ENCODE measurements at regions not wholly inside any gene's neighbourhood (a gene's known extent, or its start where the extent isn't known, plus 50 kb on each side); places are given as distances from the start of the nearest gene placed in this dataset.
"Not testable (repeated sequence)": the region's sequence is repeated elsewhere in the genome, so short reads cannot be mapped to it uniquely, and the experiment has no call there.

DNA sequence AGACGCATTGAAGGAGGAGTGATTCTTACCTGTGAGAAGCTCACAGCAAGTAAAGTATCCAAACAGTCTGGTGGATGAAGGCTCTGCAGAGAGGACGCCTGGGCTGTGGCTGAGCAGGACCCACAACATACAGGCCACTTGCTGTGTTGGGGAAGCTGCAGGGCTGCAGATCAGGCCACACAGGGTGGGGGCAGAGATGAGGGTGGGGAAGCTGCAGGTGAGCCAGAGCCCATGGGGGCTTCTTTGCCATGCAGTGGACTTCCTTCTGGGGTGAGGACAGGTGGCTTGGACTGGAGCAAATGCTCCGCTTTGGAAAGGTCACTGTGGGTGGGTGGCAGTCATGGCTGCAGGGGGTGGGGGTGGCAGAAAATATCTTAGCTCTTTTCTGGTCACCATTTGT is 214.8 kb downstream of the GLRX3 start:
- DNase-seq (ENCODE audit: low read depth in 2 of 2): no peak

DNA sequence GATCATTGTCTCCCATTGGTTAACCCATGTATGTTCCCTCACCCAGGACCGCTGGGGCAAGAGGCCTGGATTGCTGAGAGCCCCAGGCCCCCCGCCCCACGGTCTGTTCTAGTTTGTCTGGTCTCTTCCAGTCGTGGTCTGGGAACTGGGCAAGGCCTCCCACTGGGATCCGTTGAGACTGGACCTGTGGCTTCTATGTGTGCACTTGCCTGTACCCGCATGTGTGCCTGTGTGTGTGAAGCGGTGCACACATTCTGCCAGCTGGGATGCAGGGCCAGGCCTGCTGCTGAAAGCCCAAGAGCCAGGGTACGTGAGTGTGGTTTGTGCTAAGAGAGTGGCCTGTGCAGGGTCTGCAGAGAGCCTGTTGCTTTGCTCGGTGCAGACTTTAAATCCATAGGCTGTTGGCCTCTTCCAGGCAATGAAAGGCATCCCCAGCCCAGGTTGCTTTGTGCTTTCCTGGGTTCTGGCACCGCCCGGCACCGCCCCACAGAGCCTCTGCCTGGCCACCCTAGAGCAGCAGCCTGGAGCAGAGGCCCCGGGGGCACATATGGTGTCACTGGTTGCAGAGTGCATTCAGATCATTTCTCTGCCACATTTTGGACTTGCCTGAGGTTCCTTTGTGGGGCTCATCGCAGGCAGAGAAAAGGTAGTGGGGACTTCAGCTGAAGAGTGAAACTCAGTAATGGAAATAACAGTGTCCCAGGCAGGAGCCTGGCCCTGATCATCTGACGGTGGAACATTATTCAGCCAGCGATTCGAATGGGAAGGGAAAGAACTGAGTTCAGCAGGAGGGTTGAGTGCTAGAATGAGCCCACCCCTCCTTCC is 215.5 kb downstream of the GLRX3 start:
- no peak for DNase-seq (ENCODE audit: low read depth in 2 of 2)

DNA sequence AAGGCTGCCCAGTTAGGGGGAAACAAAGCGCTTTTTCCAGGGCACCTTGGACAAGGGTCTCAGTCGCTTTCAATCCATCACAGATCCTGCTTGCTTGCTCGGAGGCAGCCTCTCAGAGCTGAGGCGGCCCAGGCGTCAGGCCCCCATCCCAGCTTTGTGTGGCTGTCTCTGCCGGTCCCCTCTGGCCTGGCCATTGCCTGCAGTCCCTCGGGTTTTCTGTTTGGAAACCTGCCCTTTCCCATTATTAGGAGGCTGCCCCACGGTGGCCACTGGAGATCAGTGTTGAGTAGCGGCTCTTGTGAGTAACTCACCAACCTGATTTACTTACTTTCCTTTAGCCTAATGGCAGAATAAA is 216.1 kb downstream of the GLRX3 start:
- no peak for DNase-seq (ENCODE audit: low read depth in 2 of 2)

DNA sequence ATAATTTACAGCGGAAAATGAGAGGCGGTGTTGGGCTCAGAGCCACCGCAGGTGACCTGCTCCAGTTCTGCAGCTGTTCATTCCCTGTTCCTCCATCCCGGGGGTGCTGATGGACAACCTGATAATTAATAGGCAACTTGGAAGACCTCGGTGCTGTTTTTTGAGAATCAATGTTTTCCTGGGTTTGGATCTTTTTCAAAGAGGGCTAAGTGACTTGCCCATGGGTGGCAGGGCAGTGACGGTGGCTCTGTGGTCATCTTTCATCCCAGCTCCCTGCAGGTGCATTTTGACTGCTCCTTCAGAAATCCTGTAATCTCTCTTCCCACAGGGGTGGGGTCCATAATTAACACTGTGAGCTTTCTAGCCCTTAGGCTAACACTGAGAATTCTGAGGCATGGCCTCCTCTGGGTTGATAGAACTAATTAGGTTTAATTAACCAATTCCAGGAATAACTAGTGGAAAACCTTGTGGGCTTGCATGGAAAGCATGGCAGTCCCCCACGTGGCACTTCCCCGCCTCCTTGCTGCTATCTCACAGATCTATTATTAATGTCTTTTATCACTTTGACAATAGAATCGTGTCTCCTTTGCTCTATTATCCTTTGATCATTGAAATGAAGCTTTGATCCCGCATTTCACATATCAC is 217.9 kb downstream of the GLRX3 start:
- no peak for DNase-seq (ENCODE audit: low read depth in 2 of 2)

DNA sequence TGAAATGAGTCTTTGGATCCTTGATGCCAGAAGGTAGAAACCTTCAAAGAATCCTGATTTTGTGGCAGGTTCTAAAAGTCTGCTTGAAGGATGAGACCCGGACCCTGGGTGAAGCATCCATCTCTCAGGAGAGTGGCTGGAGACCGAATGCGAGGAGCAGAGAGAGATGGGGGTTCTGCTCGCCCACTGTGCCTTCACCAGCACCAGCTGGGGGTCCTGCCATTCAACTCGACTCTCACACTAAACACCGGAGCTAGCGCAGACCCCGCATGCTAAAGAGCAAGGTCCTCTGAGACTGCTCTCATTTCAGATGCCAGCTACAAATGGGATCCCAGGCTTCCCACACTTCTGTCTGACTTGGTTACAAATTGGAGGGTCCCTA is 218.4 kb downstream of the GLRX3 start:
- DNase-seq (ENCODE audit: low read depth in 2 of 2): no peak

DNA sequence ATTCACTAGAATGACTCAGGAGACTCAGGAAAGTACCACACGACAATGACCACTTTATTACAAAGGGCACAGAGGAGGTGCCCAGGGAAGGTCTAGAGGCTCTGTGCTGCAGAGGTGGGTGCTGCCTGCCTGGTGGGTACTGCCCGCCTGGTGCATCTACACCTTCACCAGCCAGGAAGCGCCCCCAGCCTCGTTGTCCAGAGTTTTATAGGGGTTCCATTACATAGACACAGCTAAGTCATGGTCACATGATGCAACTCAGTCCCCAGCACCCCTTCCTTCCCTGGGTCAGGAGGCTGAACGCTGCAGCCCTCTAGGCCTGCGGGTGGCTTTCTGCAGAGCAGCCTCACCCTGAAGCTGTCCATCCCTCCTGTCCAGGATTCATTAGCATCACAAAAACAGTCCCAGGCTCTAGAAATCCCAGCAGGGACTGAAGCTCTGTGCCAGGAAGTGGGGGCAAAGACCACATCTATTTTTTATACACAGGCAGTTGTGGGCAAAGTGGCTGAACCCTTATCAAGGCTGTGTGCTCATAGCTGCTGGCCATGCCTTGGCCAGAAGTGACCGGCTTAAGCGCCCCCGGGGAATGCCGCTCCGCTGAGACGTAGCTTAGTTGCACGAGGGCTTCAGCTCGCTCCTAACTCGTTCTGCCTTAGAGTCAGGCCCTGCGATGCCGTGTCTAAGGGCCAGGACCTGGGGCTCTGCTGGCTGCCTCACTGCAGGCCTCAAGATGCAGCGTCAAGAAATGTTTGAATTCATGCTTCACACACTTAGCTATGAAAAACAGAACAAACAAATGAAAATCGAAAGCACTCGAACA is 219.0 kb downstream of the GLRX3 start:
- DNase-seq (ENCODE audit: low read depth in 2 of 2): no peak

DNA sequence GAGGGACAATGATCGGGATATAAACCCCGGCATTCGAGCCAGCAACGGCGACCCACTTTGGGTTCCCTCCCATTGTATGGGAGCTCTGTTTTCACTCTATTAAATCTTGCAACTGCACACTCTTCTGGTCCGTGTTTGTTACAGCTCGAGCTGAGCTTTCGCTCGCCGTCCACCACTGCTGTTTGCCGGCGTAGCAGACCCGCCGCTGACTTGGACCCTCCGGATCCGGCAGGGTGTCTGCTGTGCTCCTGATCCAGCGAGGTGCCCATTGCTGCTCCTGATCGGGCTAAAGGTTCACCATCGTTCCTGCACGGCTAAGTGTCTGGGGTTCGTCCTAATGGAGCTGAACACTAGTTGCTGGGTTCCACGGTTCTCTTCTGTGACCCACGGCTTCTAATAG is 220.2 kb downstream of the GLRX3 start:
- DNase-seq (ENCODE audit: low read depth in 2 of 2): not testable (repeated sequence)

DNA sequence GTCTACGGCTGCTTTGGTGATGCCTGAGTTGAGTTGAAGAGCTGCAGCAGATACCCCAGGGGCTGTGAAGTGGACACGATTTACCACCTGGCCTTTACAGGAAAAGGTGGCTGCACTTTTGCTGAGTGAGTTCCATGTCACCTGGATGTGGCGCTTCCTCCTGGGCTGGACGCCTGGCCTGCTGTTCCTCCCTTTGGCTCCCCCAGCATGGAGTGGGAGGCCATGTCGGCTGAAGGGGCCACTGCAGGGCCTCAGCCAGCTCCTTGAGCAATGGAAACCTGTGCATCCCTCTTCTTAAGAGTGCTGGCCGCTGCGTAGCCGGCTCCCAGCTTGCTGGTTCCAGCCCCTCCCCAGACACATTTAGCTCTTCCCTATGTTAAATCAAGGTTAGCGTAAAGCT is 221.0 kb downstream of the GLRX3 start:
- no peak for DNase-seq (ENCODE audit: low read depth in 2 of 2)

DNA sequence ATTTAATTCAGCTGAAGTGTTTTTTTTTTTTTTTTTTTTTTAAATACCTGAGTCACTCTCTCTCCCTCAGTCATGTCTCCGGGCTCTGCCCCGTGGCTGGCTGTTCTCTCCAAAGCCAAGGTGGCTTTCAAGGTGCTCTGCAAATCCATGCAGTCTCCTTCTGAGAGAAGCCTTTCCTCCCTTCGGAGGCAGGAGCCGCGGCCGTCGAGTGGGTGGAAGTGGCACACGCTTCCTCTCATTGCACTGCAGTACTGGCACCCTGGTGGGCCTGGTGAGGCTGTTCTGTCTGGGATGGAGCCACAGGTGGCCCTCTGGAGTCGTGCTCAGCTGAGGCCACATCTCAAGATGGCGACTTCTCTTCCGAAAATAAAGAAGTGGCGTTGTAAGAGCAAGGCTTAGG is 221.8 kb downstream of the GLRX3 start:
- DNase-seq (ENCODE audit: low read depth in 2 of 2): no peak

DNA sequence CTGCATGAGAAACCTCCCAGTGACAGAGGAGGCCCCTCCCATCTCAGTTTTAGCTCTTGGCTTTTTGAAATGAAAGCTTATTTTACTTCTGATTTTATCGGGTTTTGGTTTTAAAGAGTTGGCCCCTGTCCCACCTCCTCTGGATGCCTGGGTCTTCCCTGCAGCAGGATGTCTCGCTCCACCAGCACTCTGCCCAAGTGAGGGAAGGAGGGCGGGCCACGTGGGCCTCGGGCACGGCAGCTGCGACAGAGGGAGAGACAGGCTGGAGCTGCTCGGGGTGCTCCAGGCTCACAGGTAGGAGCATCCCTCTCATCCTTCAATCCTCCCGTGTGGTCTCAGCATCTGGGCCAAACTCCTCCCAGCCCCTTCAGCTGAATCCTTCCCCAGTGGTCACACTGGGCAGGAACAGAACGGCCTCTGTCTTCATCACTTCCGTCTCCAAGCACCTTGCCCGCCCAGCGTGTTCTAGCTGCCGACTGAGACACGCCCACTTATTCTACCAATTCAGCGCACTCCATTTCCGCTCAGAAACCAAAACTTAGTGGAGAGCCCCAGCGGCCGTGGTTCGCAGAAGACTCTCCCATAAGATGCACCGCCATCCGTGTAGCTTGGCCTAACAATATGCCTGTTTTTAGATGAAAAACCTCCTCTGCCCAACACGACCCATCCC is 222.9 kb downstream of the GLRX3 start:
- DNase-seq (ENCODE audit: low read depth in 2 of 2): no peak

DNA sequence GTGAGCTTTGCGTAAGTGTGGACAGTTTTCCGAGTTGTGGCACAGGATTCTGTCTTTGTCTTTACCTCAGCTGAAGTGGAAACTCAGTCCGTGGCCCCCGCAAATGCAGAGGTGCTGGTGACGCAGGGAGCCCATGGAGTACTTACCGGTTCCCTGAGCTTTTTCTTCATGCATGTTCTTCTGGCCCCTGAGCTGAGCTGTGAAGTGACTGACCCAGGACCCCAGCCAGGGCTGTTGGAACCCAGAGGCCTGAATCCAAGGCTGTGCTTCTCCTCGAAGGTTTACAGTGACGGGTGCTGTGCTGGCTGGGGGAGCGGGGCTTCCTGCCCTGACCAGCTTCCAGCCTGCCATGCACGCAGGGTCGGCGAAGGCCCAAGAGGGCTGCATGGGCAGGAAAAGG is 223.5 kb downstream of the GLRX3 start:
- DNase-seq (ENCODE audit: low read depth in 2 of 2): no peak

DNA sequence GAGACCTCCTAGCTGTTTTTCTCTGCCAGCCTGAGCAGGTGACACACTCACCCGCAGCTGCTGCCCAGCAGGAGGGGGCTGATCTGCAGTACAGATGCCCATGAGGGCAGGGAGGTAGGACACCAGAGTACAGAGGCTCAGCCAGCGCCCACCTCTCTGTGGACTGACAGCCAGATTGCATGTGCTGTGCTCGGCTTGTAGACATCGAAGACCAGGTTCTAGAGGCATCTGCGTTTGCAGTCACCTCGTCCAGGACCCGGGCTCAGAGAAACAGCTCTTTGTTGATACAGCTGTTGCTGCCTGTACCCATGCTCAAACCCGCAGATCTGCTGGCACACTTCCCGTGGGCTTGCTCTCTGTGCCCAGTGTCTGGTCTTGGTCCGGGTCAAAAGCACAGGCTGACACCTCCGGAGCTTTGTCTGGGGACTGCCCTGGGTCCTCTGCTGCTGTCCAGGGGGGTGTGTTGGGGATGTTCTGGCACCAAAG is 224.7 kb downstream of the GLRX3 start:
- DNase-seq (ENCODE audit: low read depth in 2 of 2): no peak

DNA sequence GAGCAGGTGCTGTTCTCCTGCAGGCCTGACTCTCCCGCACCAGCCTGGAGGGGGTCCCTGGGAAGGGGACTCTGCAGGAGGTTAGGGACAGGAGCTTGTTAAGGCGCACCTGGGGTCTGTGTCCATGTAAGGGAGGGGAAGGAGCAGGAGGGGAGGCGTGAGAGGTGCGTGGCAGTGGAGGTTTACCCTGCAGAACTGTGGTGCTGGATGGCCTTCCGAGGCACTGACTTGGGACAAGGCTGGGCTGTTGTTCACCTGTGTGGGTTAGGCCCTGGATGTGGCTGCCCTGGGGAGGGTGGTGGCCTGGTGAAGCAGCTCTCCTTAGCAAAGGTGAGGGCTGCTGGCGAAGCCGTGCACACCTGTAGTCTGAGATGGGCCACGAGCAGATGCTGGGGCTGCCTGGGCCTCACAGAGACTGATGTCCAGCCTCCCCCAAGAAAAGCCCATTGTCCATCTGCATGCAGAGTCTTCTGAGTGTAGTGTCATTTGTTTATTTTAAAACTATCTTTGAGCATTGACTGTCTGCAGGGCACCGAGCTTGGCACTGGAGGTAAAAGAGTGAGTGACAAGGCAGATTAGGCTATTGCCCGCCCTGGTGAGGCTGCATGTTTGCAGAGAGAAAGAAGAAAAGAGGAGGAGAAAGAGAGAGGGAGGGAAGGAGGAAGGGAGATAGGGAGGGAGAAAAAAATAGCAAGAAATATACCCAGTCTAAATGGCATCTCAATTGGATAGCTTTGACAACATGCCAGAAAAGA is 225.3 kb downstream of the GLRX3 start:
- DNase-seq (ENCODE audit: low read depth in 2 of 2): no peak

DNA sequence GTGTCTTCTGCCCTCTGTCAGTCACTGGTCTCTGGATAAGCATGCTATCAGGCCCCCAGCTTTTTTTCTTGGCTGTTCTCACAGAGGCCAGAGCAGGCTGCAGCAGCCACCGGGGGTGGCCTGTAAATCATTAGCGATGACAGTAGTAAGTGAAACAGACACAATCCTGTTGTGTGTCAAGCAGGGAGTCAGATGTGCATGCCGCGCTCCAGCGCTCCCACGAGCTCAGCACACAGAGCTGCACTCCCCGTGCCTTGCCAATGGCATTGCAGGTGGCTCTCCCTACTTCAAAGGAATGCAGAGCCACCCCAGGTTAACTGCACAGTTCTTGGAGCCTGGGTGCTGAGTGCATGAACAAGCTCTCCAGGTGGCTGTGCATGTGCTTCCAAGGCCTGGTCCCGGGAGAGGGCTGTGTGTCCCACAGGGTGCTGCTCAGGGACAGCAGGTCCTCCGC is 226.1 kb downstream of the GLRX3 start:
- DNase-seq (ENCODE audit: low read depth in 2 of 2): no peak

DNA sequence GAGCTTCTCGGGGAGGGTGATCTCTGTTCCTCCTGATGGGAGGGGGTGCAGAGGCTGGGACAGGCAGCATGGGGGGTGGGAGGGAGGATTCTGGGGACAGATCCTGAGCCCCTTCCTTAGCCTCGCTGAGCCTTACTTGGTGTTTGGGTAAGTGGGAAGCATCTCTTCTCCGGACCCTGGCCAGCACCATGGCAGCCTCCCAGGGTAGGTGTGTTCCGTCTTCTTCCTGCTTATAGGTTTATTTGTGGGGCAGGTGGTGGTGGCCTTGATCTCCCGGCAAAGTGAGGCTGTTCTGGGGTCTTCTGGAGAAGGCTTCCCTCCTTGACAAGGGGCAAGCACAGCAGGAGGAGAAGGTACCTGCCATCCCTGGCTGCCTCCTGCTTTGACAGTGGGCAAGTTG is 226.9 kb downstream of the GLRX3 start:
- no peak for DNase-seq (ENCODE audit: low read depth in 2 of 2)

DNA sequence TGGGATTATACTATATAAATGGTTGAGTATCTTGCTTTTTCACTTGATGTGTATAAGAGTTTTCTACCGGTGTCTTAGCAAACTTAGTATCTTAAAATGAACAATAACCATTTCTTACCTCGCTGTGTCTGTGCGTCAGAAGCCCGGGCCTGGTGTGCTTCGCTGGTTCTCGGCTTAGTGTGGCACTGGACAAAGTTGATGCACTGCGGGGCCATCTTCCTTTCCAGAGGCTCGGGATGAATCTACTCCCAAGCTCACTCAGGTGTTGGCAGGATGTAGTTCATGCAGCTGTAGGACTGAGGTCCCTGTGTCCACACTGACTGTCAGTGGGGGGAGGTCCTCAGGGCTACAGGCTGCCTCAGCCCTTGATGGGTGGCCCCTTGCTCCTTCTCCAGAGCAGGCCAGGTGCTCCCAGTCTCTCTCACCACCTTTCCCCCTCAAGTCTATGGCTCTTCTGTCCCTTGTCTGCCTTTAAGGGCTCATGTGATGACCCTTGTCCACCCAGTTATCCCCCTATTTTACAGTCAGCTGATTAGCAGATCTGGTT is 227.8 kb downstream of the GLRX3 start:
- no peak for DNase-seq (ENCODE audit: low read depth in 2 of 2)

DNA sequence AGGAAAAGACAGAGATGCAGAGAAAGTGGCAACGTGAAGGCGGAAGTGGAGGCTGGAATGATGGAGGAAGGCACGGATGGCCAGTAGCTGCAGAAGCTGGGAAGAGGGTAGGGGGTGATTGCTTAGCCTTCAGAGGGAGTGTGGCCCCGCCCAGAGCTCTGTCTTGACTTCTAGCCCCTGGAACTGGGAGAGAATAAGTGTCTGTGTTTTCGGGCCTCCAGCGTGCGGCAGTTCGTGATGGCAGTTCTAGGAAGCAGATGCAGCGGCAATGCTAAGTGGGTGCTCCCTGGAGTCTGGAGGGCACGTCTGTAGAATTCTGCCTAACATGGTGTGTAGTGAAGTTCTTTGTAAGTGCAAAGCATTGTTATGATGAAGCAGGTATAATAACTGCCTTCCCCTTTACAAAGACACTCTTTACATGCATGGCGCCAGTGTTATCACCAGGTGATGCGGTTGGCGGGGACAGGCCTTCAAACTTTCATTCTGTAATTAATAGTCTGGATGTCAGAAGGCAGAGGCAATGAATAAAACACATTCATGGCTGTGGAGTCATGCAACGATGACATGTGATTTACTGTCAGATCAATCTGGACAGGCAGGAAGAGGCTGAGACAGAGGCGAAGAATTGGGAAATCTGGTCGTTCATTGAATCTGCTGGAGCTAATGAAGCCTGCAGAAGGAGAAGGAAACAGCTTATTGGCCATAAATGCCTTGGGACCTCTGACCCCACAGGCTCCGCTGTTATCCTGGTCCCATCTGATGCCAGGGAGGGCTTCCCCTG is 228.6 kb downstream of the GLRX3 start:
- no peak for DNase-seq (ENCODE audit: low read depth in 2 of 2)

DNA sequence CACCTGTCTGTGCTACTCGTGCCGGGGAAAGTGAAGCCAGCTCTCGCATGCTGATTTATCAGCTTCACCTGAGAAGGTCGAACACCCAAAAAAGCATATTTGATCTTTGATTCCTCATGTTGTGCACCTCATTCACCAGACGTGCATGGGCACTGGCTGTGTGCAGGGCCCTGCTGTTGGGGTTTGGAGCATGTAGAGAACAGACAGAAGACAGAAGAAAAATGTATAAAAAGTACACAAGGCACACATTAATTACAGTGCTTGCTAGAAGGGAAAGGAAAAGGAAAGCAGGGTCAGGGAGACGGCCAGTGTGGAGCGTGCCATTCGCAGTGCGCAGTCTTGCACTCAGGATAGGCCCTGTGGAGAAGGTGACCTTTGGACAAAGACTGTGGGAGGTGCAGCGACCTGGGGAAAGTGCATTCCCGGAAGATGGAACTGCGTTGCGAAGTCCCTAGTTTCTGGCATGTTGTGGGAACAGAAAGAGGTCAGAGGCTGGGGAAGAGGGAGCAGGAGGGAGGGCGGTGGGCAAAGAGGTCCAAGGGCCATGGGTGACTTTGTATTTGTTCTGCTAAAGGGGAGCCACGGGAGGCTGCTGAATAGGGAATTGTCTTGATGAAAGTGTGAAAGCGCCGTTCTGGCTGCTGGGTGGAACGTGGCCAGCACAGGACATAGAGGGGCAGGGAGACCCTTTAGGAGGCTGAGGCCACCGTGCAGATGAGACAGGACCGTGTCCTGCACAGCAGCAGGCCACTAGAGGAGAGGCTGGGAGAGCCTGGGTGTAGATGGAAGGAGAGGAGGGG is 232.8 kb downstream of the GLRX3 start:
- DNase-seq (ENCODE audit: low read depth in 2 of 2): no peak

DNA sequence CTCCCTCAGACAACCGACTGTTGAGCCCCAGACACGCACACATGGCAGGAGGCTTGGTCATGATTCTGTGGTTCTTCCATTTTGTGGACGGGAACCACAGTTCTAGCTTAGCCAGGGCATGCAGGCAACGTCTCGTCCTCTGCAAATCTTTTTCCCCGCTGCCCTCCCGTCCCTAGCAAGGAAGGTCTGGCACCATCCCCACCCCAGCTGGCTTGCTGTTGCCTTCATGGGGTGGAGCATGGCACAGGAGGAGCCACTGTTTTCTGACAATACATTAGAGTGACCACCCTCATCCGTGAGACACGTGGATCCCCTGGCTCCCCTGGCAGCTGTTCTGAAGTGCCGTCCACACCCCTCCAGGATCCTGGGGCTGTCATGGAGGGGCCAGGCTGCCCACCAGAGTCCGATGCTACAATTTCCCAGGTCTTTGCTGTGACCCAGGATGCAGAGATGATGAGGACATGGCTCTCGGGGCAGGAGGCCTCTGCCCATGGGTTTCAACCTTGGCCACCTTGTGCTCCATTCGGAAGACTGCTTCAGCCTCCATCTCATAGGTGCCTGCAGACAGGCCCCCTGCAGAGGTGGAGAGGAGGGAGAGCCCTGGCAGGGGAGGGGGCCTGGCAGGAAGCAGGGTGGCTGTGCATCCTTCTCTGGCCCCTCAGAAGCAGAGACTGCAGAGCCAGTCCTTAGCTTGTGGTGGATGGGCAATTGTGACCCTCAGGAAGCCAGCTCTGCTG is 233.6 kb downstream of the GLRX3 start:
- no peak for DNase-seq (ENCODE audit: low read depth in 2 of 2)

All from stimulated activated CD4-positive, alpha-beta T cell treated with anti-CD3 and anti-CD28 coated beads, Interleukin-12 subunit alpha, Interleukin-12 subunit beta, amount 100 ng/mL, for 24 hours (primary cell).